ENCODE measurements at regions not wholly inside any gene's neighbourhood (a gene's known extent, or its start where the extent isn't known, plus 50 kb on each side); places are given as distances from the start of the nearest gene placed in this dataset.

DNA sequence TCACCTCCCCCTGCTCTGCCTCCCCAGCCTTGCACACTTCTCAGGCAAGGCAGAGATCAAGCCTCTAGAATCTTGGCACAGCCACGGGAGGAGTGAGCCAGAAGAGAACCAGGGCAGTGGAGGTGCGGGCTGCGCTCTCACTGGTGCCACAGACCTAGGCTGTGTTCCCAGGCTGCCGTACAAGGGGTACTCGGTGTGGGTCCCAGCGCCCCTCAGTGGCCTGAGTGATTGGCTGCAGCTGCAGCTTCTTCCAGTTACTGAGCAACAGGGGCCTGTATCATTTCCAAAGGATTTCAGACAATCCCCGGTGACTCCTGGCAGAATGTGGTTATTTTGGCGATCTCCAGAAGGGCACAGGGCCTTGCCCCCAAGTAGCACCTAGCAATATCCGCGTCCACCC is 1852.1 kb downstream of the TP53TG3F start:
- ChIA-PET POLR2A (no interaction called here), CTCF (no interaction called here)
- Mint-ChIP-seq H3K27ac (no peak overlapping the region), H3K4me1 (no peaks in the 10 kb centered on the region), H3K4me3 (no peak overlapping the region), H3K9me3 (peaks cover 75% of the 10 kb centered on the region), H3K36me3 (peaks cover 72% of the 10 kb centered on the region), H3K27me3 (ENCODE audit: low read depth) (peaks cover 9% of the 10 kb centered on the region)
- DNase-seq (ENCODE audit: low spot score) (no peak), ATAC-seq (no peak)
- TF ChIP-seq SOX15 (CRISPR knock-in tag; IDR thresholded peaks at IDR 0.05) (no peak), NR1H2 (CRISPR knock-in tag; IDR thresholded peaks at IDR 0.05) (no peak), GABPB1 (CRISPR knock-in tag; IDR thresholded peaks at IDR 0.05) (no peak), ZNF219 (CRISPR knock-in tag; IDR thresholded peaks at IDR 0.05; ENCODE audit: borderline replicate concordance) (no peak), ESRRA (CRISPR knock-in tag; IDR thresholded peaks at IDR 0.05; ENCODE audit: borderline replicate concordance) (no peak), SMAD3 (CRISPR knock-in tag; IDR thresholded peaks at IDR 0.05; ENCODE audit: borderline replicate concordance) (no peak), JUN (CRISPR knock-in tag; IDR thresholded peaks at IDR 0.05) (no peak)

DNA sequence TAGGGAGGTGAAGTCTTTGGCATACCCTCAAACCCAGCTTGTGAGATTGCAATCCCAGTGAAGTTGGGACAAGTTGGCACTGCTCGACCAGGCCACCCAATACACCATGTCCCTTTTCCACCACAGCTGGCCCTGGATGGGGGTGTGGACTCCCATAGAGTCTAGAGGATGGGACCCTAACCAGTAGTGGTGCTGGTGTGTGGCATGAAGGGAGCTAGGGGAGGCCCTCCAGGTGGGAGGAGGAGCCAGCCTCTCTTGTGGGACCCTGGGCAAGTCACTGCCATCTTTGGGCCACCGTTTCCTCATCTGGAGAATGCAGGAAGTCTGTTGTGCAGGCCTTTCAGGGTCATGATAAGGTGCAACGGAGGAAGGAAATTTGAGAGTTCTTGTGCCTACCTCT is 1854.9 kb downstream of the TP53TG3F start:
- Mint-ChIP-seq H3K4me3 (no peak overlapping the region), H3K36me3 (peaks cover 72% of the 10 kb centered on the region), H3K27me3 (ENCODE audit: low read depth) (peaks cover 9% of the 10 kb centered on the region), H3K4me1 (no peaks in the 10 kb centered on the region), H3K9me3 (peaks cover 75% of the 10 kb centered on the region), H3K27ac (no peak overlapping the region)
- ATAC-seq (no peak), DNase-seq (ENCODE audit: low spot score) (no peak)
- TF ChIP-seq ZNF416 (CRISPR knock-in tag; IDR thresholded peaks at IDR 0.05) (no peak), ZNF396 (CRISPR knock-in tag; IDR thresholded peaks at IDR 0.05; ENCODE audit: borderline replicate concordance) (no peak)
- POLR2A ChIA-PET: no interaction called here
- CTCF ChIA-PET: no interaction called here

DNA sequence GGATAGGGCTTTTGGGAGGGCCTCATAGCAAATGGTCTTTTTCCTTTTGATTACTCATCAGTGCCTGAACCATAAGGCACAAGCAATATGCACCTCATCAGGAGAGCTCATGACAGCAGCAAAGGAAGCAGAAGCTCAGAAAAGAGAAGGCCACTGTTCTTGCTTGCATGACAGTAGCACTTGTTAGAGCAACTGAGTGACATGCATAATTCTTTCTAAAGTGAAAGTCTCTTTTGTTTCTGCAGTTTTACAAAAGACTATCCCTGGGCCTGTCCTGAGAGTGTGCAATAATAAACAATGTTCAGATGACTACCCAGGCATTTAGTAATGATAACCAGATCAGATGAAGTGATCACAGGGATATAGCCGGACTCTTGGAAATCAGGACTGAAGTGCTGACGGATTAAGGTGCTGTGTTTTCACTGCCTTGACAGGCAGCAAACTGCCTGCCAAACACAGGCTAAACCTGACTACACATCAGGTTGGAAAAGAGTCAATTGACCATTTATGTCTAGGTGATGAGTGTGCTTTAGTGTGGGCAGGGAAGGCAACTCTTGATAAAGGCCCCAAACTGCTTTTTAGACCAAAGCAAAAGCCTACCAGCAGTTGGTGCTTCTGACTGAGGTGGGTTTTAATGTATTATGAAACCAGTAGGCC is 1860.3 kb downstream of the TP53TG3F start:
- H3K27ac Mint-ChIP-seq: no peak overlapping the region
- POLR2A ChIA-PET: no interaction called here
- CTCF ChIA-PET: no interaction called here
- H3K36me3 Mint-ChIP-seq: peaks cover 63% of the 10 kb centered on the region
- DNase-seq (ENCODE audit: low spot score): no peak
- TF ChIP-seq, protein P1, sequence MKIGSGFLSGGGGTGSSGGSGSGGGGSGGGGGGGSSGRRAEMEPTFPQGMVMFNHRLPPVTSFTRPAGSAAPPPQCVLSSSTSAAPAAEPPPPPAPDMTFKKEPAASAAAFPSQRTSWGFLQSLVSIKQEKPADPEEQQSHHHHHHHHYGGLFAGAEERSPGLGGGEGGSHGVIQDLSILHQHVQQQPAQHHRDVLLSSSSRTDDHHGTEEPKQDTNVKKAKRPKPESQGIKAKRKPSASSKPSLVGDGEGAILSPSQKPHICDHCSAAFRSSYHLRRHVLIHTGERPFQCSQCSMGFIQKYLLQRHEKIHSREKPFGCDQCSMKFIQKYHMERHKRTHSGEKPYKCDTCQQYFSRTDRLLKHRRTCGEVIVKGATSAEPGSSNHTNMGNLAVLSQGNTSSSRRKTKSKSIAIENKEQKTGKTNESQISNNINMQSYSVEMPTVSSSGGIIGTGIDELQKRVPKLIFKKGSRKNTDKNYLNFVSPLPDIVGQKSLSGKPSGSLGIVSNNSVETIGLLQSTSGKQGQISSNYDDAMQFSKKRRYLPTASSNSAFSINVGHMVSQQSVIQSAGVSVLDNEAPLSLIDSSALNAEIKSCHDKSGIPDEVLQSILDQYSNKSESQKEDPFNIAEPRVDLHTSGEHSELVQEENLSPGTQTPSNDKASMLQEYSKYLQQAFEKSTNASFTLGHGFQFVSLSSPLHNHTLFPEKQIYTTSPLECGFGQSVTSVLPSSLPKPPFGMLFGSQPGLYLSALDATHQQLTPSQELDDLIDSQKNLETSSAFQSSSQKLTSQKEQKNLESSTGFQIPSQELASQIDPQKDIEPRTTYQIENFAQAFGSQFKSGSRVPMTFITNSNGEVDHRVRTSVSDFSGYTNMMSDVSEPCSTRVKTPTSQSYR (CRISPR knock-in tag; IDR thresholded peaks at IDR 0.05): no peak
- TF ChIP-seq FOXK1 (CRISPR knock-in tag; IDR thresholded peaks at IDR 0.05): no peak
- no peak overlapping the region for H3K4me3 Mint-ChIP-seq
- H3K27me3 Mint-ChIP-seq (ENCODE audit: low read depth): peaks cover 3% of the 10 kb centered on the region
- no peak for ATAC-seq
- H3K9me3 Mint-ChIP-seq: peaks cover 78% of the 10 kb centered on the region
- H3K4me1 Mint-ChIP-seq: no peaks in the 10 kb centered on the region

DNA sequence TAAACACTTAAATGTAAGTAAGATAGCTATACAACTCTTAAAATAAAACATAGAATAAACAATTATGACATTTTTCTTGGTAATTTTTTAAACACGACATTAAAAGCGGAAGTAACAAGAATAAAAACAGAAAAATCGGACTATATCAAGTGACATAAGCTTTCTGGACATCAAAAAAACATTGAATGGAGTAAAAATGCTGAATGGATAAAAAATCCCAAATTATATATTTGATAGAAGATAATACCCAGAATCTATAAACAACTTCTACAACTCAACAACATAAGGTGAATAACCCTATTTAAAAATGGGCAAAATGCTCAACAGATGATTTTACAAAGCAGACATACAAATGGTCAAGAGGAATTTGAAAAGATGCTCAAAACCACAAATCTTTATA is 1866.5 kb downstream of the TP53TG3F start:
- DNase-seq (ENCODE audit: low spot score) (no peak), ATAC-seq (no peak)
- ChIA-PET POLR2A (no interaction called here), CTCF (no interaction called here)
- Mint-ChIP-seq H3K36me3 (peaks cover 64% of the 10 kb centered on the region), H3K27me3 (ENCODE audit: low read depth) (no peaks in the 10 kb centered on the region; the same call in 1 of the 2 replicates), H3K9me3 (peaks cover 71% of the 10 kb centered on the region), H3K4me1 (no peaks in the 10 kb centered on the region), H3K27ac (no peak overlapping the region), H3K4me3 (no peak overlapping the region)
- no peak for TF ChIP-seq RELA (CRISPR knock-in tag; IDR thresholded peaks at IDR 0.05; ENCODE audit: borderline replicate concordance)
- TF ChIP-seq GABPB1 (CRISPR knock-in tag; IDR thresholded peaks at IDR 0.05): no peak
- no peak for TF ChIP-seq ETV6 (CRISPR knock-in tag; IDR thresholded peaks at IDR 0.05)
- TF ChIP-seq FOXK1 (CRISPR knock-in tag; IDR thresholded peaks at IDR 0.05): no peak
- TF ChIP-seq FOXP1 (CRISPR knock-in tag; IDR thresholded peaks at IDR 0.05; ENCODE audit: borderline replicate concordance): no peak
- TF ChIP-seq ZNF263 (CRISPR knock-in tag; IDR thresholded peaks at IDR 0.05; ENCODE audit: low read depth): no peak
- no peak for TF ChIP-seq TP53 (CRISPR knock-in tag; IDR thresholded peaks at IDR 0.05)
- TF ChIP-seq, protein P2, sequence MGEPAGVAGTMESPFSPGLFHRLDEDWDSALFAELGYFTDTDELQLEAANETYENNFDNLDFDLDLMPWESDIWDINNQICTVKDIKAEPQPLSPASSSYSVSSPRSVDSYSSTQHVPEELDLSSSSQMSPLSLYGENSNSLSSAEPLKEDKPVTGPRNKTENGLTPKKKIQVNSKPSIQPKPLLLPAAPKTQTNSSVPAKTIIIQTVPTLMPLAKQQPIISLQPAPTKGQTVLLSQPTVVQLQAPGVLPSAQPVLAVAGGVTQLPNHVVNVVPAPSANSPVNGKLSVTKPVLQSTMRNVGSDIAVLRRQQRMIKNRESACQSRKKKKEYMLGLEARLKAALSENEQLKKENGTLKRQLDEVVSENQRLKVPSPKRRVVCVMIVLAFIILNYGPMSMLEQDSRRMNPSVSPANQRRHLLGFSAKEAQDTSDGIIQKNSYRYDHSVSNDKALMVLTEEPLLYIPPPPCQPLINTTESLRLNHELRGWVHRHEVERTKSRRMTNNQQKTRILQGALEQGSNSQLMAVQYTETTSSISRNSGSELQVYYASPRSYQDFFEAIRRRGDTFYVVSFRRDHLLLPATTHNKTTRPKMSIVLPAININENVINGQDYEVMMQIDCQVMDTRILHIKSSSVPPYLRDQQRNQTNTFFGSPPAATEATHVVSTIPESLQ (CRISPR knock-in tag; IDR thresholded peaks at IDR 0.05): no peak
- TF ChIP-seq, protein P3, sequence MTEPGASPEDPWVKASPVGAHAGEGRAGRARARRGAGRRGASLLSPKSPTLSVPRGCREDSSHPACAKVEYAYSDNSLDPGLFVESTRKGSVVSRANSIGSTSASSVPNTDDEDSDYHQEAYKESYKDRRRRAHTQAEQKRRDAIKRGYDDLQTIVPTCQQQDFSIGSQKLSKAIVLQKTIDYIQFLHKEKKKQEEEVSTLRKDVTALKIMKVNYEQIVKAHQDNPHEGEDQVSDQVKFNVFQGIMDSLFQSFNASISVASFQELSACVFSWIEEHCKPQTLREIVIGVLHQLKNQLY (CRISPR knock-in tag; IDR thresholded peaks at IDR 0.05): no peak
- TF ChIP-seq, protein P4, sequence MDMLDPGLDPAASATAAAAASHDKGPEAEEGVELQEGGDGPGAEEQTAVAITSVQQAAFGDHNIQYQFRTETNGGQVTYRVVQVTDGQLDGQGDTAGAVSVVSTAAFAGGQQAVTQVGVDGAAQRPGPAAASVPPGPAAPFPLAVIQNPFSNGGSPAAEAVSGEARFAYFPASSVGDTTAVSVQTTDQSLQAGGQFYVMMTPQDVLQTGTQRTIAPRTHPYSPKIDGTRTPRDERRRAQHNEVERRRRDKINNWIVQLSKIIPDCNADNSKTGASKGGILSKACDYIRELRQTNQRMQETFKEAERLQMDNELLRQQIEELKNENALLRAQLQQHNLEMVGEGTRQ (CRISPR knock-in tag; IDR thresholded peaks at IDR 0.05): no peak
- no peak for TF ChIP-seq SP1 (CRISPR knock-in tag; conservative IDR thresholded peaks at IDR 0.05)
- TF ChIP-seq MYBL2 (CRISPR knock-in tag; IDR thresholded peaks at IDR 0.05): no peak
- no peak for TF ChIP-seq SMAD4 (CRISPR knock-in tag; IDR thresholded peaks at IDR 0.05)
- TF ChIP-seq, protein P5, sequence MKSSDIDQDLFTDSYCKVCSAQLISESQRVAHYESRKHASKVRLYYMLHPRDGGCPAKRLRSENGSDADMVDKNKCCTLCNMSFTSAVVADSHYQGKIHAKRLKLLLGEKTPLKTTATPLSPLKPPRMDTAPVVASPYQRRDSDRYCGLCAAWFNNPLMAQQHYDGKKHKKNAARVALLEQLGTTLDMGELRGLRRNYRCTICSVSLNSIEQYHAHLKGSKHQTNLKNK (CRISPR knock-in tag; IDR thresholded peaks at IDR 0.05): no peak

Measured in WTC11 (cell line).